ENCODE measurements at regions not wholly inside any gene's neighbourhood (a gene's known extent, or its start where the extent isn't known, plus 50 kb on each side); places are given as distances from the start of the nearest gene placed in this dataset.

GRCh38 chr11:112457532-112457931, 196.9 kb upstream of the PLET1 start:
- Histone ChIP-seq H3K36me3 (ENCODE audit: control insufficient read depth, insufficient read depth, low read length) (no peaks in the 10 kb centered on the region), H3K4ac (ENCODE audit: low read depth, low read length) (no peak overlapping the region), H3K4me3 (ENCODE audit: insufficient read depth, low read depth, low read length) (no peak overlapping the region), H4K5ac (ENCODE audit: low read depth, low read length) (no peak overlapping the region), H2BK15ac (ENCODE audit: low read depth, low read length) (no peak overlapping the region), H3K14ac (replicated peaks; ENCODE audit: low read depth, low read length) (no peak overlapping the region), H3K9ac (ENCODE audit: low read depth, low read length) (no peak overlapping the region), H2BK20ac (ENCODE audit: low read depth, low read length) (no peak overlapping the region), H3K9me3 (ENCODE audit: control insufficient read depth, insufficient read depth, low read length) (no peaks in the 10 kb centered on the region), H3K9me1 (ENCODE audit: insufficient read depth, low read length) (no peaks in the 10 kb centered on the region), H2AK5ac (ENCODE audit: low read depth, low read length) (no peak overlapping the region), H4K8ac (ENCODE audit: low read depth in 2 of 2, low read length in 2 of 2) (no peak overlapping the region), H3K27ac (ENCODE audit: insufficient read depth, low read length) (no peak overlapping the region), H3K79me1 (ENCODE audit: low read depth in 1 of 2, low read length in 2 of 2) (no peaks in the 10 kb centered on the region), H2BK5ac (ENCODE audit: low read depth, low read length, poor library complexity, severe bottlenecking) (no peak overlapping the region), H3K4me1 (ENCODE audit: control insufficient read depth, insufficient read depth, low read length) (no peaks in the 10 kb centered on the region), H4K20me1 (ENCODE audit: insufficient read depth, low read length) (no peaks in the 10 kb centered on the region), H2BK120ac (ENCODE audit: low read depth, low read length) (no peak overlapping the region), H3K18ac (ENCODE audit: low read depth, low read length) (no peak overlapping the region), H3K56ac (ENCODE audit: extremely low read depth, insufficient read depth, low read length) (no peak overlapping the region), H2AFZ (replicated peaks; ENCODE audit: low read length, poor library complexity) (no peak overlapping the region), H3K27me3 (ENCODE audit: control insufficient read depth, insufficient read depth, low read length) (no peaks in the 10 kb centered on the region), H3K23ac (ENCODE audit: low read depth, low read length) (no peak overlapping the region), H4K91ac (ENCODE audit: insufficient read depth, low read depth, low read length) (no peak overlapping the region), H2AK9ac (replicated peaks; ENCODE audit: low read depth, low read length, poor library complexity) (no peak overlapping the region), H3K4me2 (ENCODE audit: low read depth, low read length) (no peak overlapping the region)
- DNase-seq, result no peak
- dilution Hi-C loops (cut with HindIII; ENCODE audit: low sequenced_read_pairs, unreplicated experiment) (no loop called here), intact Hi-C loops (cut with micrococcal nuclease) (no loop called here), in situ Hi-C loops (cut with MboI; ENCODE audit: low sequenced_read_pairs) (no loop called here)
- no TSS peak for BruUV-seq (replicated peaks)
- no peak for ATAC-seq (ENCODE audit: low read depth)
- CTCF ChIA-PET, result interaction anchor here (1.4 kb wide), 1 partner anchor 9 kb away, joined by 3 read pairs; no protein-coding TSS in a partner anchor
- WGBS, 2 experiments (ENCODE audit: extremely low coverage in 2 of 2, insufficient read length in 1 of 2), result no CpG with 5 or more reads among the region's 2 CpGs
- POLR2A ChIA-PET (ENCODE audit: unreplicated experiment), result no interaction called here
- TF ChIP-seq MAZ (IDR thresholded peaks at IDR 0.05; ENCODE audit: borderline replicate concordance, low read depth, low read length), result no peak
- no peak for TF ChIP-seq RCOR1 (IDR thresholded peaks at IDR 0.05; ENCODE audit: insufficient replicate concordance, low read length)
- no peak for TF ChIP-seq CHD1 (IDR thresholded peaks at IDR 0.05; ENCODE audit: low read depth, low read length)
- TF ChIP-seq RAD21 (IDR thresholded peaks at IDR 0.05; ENCODE audit: low read length), result no peak
- no peak for TF ChIP-seq NFE2L2 (IDR thresholded peaks at IDR 0.05; ENCODE audit: low read depth, low read length)
- no peak for TF ChIP-seq USF2 (IDR thresholded peaks at IDR 0.05; ENCODE audit: low read depth, low read length)
- no peak for TF ChIP-seq CEBPB (IDR thresholded peaks at IDR 0.05; ENCODE audit: low read depth, low read length)
- TF ChIP-seq SMC3 (IDR thresholded peaks at IDR 0.05; ENCODE audit: low read depth, low read length), result no peak
- no peak for TF ChIP-seq BHLHE40 (IDR thresholded peaks at IDR 0.05; ENCODE audit: low read depth, low read length)
- no peak for TF ChIP-seq RFX5 (IDR thresholded peaks at IDR 0.05; ENCODE audit: low read depth, low read length)
- no peak for TF ChIP-seq FOS (IDR thresholded peaks at IDR 0.05; ENCODE audit: low read depth, low read length)
- no peak for TF ChIP-seq ELK1 (IDR thresholded peaks at IDR 0.05; ENCODE audit: borderline replicate concordance, low read depth, low read length)
- no peak for TF ChIP-seq CTCF (conservative IDR thresholded peaks at IDR 0.05; ENCODE audit: low read depth, low read length)
